ENCODE measurements at regions not wholly inside any gene's neighbourhood (a gene's known extent, or its start where the extent isn't known, plus 50 kb on each side); places are given as distances from the start of the nearest gene placed in this dataset.
A peak's percentile ranks its signal among the peaks of the same experiment; 100 is the strongest.
"Not testable (repeated sequence)": the region's sequence is repeated elsewhere in the genome, so short reads cannot be mapped to it uniquely, and the experiment has no call there.

DNA sequence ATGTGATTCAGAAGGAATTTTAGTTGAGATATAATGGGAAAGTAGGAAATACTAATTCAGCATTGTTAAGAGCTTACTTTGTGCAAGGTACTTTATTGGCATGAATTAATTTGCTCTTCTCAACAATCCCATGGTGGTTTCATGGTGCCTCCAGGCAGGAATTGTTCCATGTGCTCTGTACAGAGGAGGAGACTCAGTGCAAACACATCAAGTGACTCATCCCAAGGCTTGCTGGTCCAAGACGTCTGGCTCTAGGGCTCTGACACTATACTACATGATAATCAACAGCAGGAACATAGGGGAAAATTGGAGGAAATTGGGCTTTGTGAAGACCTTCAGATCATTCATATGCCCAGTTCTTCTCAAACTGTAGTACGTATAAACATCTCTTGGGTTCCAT lies 66.5 kb upstream of the PRKG1 start:
- Mint-ChIP-seq H3K27ac (no peak overlapping the region), H3K9me3 (ENCODE audit: low read depth) (peaks cover 5% of the 10 kb centered on the region), H3K4me3 (ENCODE audit: low read depth) (no peak overlapping the region), H3K27me3 (no peaks in the 10 kb centered on the region), H3K36me3 (ENCODE audit: insufficient read depth) (no peaks in the 10 kb centered on the region), H3K4me1 (ENCODE audit: low read depth) (no peaks in the 10 kb centered on the region)
- no peak for DNase-seq (ENCODE audit: low spot score, unreplicated experiment)
- TF ChIP-seq, protein P1, sequence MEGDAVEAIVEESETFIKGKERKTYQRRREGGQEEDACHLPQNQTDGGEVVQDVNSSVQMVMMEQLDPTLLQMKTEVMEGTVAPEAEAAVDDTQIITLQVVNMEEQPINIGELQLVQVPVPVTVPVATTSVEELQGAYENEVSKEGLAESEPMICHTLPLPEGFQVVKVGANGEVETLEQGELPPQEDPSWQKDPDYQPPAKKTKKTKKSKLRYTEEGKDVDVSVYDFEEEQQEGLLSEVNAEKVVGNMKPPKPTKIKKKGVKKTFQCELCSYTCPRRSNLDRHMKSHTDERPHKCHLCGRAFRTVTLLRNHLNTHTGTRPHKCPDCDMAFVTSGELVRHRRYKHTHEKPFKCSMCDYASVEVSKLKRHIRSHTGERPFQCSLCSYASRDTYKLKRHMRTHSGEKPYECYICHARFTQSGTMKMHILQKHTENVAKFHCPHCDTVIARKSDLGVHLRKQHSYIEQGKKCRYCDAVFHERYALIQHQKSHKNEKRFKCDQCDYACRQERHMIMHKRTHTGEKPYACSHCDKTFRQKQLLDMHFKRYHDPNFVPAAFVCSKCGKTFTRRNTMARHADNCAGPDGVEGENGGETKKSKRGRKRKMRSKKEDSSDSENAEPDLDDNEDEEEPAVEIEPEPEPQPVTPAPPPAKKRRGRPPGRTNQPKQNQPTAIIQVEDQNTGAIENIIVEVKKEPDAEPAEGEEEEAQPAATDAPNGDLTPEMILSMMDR (IDR thresholded peaks at IDR 0.05; ENCODE audit: unreplicated experiment) = no peak

DNA sequence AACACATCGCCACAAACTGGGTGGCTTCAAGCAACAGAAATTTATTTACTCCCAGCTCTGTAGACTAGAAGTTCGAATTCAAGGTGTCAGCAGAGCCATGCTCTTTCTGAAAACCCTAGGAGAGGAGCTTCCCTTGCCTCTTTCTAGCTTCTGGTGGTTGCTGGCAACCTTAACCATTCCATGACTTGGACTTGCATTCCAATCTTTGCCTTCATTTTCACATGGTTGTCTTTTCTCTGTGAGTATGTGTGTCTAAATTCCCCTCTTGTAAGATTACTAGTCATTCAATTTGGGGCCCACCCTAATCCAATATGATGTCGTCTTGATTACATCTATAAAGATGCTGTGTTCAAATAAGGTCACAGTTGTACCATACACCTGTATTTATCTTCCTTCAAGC lies 65.9 kb upstream of the PRKG1 start:
- H3K36me3 Mint-ChIP-seq (ENCODE audit: insufficient read depth) = no peaks in the 10 kb centered on the region

GRCh38 chr10:51010977-51011376 lies 63.3 kb upstream of the PRKG1 start:
- Mint-ChIP-seq H3K4me3 (ENCODE audit: low read depth) (no peak overlapping the region), H3K4me1 (ENCODE audit: low read depth) (no peaks in the 10 kb centered on the region), H3K27ac (no peak overlapping the region), H3K36me3 (ENCODE audit: insufficient read depth) (no peaks in the 10 kb centered on the region), H3K27me3 (no peaks in the 10 kb centered on the region), H3K9me3 (ENCODE audit: low read depth) (peaks cover 5% of the 10 kb centered on the region)
- TF ChIP-seq, protein P1 (IDR thresholded peaks at IDR 0.05; ENCODE audit: unreplicated experiment) = peak; percentile 82
- no peak for DNase-seq (ENCODE audit: low spot score, unreplicated experiment)

More for the DNA sequence above, 65.9 kb upstream of the PRKG1 start:
- H3K4me3 Mint-ChIP-seq (ENCODE audit: low read depth) = no peak overlapping the region
- no peak for DNase-seq (ENCODE audit: low spot score, unreplicated experiment)
- TF ChIP-seq, protein P1 (IDR thresholded peaks at IDR 0.05; ENCODE audit: unreplicated experiment) = no peak
- no peak overlapping the region for H3K27ac Mint-ChIP-seq
- no peaks in the 10 kb centered on the region for H3K4me1 Mint-ChIP-seq (ENCODE audit: low read depth)
- peaks cover 5% of the 10 kb centered on the region for H3K9me3 Mint-ChIP-seq (ENCODE audit: low read depth)
- H3K27me3 Mint-ChIP-seq = no peaks in the 10 kb centered on the region

GRCh38 chr10:51012073-51012472 lies 62.2 kb upstream of the PRKG1 start:
- no peak overlapping the region for H3K27ac Mint-ChIP-seq
- TF ChIP-seq, protein P1 (IDR thresholded peaks at IDR 0.05; ENCODE audit: unreplicated experiment) = no peak
- no peak for DNase-seq (ENCODE audit: low spot score, unreplicated experiment)
- H3K4me1 Mint-ChIP-seq (ENCODE audit: low read depth) = no peaks in the 10 kb centered on the region
- H3K4me3 Mint-ChIP-seq (ENCODE audit: low read depth) = no peak overlapping the region
- H3K9me3 Mint-ChIP-seq (ENCODE audit: low read depth) = peaks cover 5% of the 10 kb centered on the region
- H3K36me3 Mint-ChIP-seq (ENCODE audit: insufficient read depth) = no peaks in the 10 kb centered on the region
- H3K27me3 Mint-ChIP-seq = no peaks in the 10 kb centered on the region

DNA sequence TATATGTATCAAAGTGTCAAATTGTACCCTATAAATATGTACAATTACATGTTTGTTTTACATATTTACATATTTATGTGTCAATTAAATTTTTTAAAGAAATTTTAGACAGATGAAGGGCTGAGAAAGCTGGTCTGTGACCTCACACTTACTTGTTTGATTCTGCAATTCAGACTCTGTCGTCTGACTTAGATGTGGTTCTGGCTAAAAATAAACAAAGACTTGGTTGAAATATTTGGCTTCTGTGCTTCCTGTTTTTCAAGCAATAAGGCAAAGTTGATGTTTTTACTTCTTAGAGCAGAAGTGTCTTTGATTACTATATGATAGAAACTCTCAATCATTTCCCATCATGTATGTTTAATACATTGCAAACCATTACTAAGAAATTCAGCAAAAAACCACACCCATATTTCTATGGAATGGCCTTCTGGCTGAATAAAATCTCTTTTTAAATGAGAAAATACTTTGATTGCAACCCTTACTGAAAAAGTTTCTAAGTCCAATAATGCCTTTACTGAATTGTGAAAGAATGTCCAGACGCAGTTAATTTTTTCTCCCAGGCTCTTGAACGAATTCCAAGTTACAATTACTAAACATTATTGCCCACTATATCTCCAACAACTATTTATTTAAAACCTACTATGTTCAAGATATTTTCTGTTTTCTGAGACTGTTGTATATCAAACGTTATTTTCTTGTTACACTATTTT lies 59.5 kb upstream of the PRKG1 start:
- Mint-ChIP-seq H3K36me3 (ENCODE audit: insufficient read depth) (no peaks in the 10 kb centered on the region), H3K4me3 (ENCODE audit: low read depth) (no peak overlapping the region), H3K27me3 (no peaks in the 10 kb centered on the region), H3K4me1 (ENCODE audit: low read depth) (no peaks in the 10 kb centered on the region), H3K27ac (no peak overlapping the region), H3K9me3 (ENCODE audit: low read depth) (peaks cover 5% of the 10 kb centered on the region)
- TF ChIP-seq, protein P1 (IDR thresholded peaks at IDR 0.05; ENCODE audit: unreplicated experiment) = no peak
- no peak for DNase-seq (ENCODE audit: low spot score, unreplicated experiment)

- H3K27me3 Mint-ChIP-seq; H3K4me1 Mint-ChIP-seq (ENCODE audit: low read depth); H3K4me3 Mint-ChIP-seq (ENCODE audit: low read depth); H3K36me3 Mint-ChIP-seq (ENCODE audit: insufficient read depth); DNase-seq (ENCODE audit: low spot score, unreplicated experiment); H3K9me3 Mint-ChIP-seq (ENCODE audit: low read depth); H3K27ac Mint-ChIP-seq: not testable (repeated sequence)
Observed at GRCh38 chr10:51015390-51015754, 58.9 kb upstream of the PRKG1 start.
